ENCODE measurements at regions not wholly inside any gene's neighbourhood (a gene's known extent, or its start where the extent isn't known, plus 50 kb on each side); places are given as distances from the start of the nearest gene placed in this dataset.
A peak's percentile ranks its signal among the peaks of the same experiment; 100 is the strongest.

GRCh38 chr11:129324533-129325175, 51.0 kb upstream of the BARX2 start:
- DNase-seq (ENCODE audit: low spot score): no peak

GRCh38 chr11:129323896-129324502, 51.6 kb upstream of the BARX2 start:
- DNase-seq (ENCODE audit: low spot score): peak; percentile 41

- no peak for DNase-seq (ENCODE audit: low spot score)
Observed at GRCh38 chr11:129322941-129323340, 52.7 kb upstream of the BARX2 start.

GRCh38 chr11:129321076-129321475, 54.6 kb upstream of the BARX2 start:
- no peak for DNase-seq (ENCODE audit: low spot score)

GRCh38 chr11:129320494-129320893, 55.2 kb upstream of the BARX2 start:
- no peak for DNase-seq (ENCODE audit: low spot score)

DNA sequence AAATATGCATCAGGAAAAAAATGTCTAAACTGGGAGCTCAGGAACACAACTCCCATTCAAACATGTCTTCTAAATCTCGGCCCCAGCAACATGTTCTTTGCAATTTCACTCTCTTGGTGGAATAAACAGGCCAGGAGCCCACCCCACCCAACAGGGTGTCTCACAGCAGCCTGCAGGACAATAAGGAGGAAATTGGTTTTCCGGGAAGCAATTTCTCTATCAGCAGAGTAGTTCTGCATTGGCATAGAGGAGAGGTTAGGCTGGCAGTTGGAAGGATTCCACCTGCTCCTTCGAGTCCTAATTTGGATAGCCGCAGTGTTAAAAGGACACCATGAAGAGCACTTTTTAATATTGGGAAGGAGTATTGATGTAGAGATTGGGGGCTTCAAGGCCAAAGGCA, 55.9 kb upstream of the BARX2 start:
- no peak for DNase-seq (ENCODE audit: low spot score)

GRCh38 chr11:129319201-129319600, 56.4 kb upstream of the BARX2 start:
- no peak for DNase-seq (ENCODE audit: low spot score)

DNA sequence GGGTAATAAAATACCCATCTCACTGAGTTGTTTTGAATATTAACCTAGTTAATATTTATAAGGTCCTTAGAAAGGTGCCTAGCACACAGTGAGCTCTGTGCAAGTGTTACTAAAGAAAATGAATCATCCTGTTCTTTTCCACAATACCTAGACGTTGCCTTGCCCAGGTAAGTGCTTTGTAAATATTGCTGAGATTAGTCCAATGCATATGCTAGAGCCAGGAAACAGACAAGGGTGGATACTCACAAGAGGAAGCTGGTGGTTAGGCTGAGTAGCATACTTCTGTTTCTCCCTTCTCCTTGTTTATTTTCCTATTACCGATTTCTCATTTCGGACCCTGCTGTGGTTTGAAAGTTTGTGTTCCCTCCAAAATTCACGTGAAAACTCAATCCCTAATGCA, 58.1 kb upstream of the BARX2 start:
- DNase-seq (ENCODE audit: low spot score): no peak

GRCh38 chr11:129316781-129317180, 58.9 kb upstream of the BARX2 start:
- no peak for DNase-seq (ENCODE audit: low spot score)

DNA sequence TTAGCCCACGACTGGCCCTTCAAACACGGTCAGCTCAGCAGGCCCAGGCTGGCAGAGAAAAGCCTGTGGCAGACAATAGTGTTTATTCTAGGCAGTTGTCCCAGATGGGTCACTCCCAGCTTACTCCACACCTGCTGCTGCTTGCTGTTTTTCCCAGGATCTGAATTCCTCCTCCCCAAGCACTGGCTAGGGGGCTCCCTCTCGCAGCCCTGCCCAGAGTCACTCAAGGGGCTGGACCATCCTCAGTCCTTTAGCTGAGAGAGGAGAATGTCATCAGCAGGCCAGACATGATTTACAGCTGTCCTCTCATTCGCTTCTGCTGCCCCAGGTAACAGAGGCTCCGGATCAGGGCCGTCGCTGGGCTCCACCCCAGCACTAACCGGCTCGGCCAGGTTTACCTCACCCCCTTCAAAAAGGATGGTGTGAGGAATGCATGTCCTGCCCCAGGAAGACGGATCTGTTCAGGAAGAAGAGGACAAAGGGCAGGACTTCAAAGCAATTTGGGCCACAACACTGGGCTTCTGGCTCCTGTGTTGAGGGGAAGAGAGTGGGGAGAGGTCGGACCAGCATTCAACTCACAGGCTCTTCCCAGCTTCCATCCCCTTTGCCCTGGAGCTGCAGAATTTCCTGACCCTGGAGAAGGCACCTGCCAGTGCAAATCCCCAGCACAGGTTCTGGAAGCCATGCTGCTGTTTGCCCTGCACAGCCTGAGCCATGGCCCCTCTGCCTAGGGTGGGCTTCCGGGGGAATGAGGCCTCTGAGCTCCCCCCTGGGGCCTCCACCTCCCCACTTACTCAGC, 59.7 kb upstream of the BARX2 start:
- DNase-seq (ENCODE audit: low spot score): no peak

GRCh38 chr11:129314371-129314770, 61.3 kb upstream of the BARX2 start:
- peak; percentile 33 for DNase-seq (ENCODE audit: low spot score)

DNA sequence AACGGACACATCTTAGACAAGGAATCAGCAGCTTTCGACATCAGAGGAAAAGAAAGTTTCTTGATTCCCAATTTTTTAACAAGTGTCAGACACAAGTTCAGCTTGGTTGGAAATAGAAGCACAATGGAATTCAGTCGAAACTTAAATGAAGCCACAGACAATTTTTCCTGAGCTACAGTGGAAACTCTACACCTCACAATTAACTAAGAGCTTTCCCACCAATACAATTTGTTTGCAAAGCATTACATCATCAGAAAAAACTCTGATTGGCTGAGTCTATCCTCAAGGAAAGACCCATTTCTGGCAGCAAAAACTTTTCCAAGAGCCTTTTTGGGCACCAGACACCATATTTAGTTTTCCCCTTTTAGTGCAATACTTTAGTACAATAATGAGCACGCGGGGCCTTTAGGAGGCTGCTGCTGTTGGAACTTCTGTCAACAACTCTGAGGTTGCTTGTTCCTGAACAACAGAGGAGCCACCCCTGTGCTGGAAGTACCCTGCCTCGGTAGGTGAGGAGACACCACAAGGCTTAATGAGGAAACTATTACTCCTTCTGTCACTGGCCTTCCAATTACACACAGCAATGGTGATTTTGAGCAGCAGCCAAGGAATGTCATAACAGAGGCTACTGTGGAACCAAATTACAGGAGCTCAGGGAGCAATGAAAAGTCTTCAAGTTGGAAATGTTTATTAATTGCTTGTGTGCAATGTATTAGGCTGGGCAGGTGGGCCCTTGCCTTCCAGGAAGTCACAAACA, 61.9 kb upstream of the BARX2 start:
- DNase-seq (ENCODE audit: low spot score): no peak

DNA sequence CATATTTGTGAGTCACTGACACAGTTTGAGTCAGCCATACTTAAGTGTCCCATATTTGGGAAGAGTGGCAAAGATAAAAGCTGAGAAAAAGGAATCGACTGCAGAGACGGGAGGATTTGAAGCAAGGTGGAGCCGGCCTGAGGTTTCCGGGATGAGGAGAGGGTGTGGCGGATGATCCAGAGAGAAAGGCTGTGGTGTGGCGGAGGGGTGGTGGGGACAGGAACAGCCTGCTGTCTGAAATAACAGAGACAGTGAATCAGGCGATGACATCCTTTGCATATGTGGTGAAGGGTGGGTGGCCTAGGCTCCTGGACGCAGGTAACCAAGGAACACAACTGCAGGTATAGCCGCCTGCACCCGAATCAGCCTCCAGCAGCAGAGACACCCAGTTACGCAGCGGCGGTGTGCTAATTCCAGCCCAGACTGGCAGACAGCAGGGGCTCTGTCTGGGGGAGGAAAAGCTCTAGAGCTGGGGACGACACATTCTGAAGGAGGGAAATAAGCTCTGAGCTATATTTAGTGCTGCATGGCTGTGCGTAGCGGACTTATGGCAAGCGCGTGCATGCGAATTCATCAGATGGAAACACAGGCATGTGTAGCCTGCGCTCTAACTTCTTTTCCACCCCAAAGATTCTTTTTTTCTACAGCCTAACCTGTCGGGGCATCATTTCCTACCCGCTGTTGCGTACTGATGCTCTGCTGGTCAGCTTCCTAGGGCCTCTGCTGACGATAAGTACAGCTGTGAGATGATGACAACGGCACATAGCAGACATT, 62.7 kb upstream of the BARX2 start:
- no peak for DNase-seq (ENCODE audit: low spot score)

DNA sequence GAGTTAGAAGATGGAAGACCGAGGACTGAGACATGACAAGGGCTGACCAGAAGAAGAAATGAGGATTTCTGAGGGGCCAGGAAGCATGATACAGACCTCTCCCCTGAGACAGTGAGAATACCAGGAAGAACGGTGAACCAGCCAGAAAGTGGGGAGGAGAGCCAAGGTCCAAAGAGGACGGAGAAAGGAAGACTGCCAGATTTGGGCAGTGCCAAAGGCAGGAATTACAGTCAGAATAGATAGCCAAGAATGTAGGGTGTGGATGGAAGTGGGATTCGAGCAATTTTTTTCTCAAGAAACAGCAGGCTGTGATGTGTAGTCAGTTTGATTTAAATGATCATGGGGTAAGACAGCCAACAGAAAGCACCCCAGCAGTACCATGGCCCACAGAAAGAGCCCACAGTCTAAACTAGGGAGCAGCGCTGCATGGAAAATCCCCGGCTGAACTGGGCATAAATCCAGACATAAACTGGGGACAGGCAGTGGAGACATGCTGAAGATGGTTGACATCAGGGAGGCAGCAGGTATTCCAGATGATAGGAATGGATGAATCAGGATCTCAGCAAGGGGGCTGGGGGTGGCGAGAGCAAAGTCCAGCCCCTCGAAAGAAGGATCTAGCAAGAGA, 67.3 kb upstream of the BARX2 start:
- DNase-seq (ENCODE audit: low spot score): no peak

DNA sequence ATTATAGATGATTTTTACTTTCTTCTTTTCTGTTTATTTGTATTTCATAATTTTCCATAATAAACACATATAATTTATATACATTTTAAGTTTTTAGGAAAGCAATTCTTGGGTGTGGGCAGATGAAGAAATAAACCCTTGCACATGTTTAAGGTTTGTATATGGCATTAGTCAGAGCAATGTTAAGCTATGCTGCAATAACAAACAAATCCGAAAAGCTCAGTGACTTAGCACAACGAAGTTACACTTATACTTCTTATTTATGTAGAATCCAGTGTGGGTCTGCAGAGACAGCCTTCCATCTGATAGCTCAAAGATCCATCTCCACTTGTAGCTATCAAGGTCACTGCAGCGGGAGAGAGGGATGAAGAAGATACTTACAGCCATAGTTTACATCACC, 68.5 kb upstream of the BARX2 start:
- DNase-seq (ENCODE audit: low spot score): no peak

GRCh38 chr11:129302386-129303101, 73.1 kb upstream of the BARX2 start:
- DNase-seq (ENCODE audit: low spot score): no peak

DNA sequence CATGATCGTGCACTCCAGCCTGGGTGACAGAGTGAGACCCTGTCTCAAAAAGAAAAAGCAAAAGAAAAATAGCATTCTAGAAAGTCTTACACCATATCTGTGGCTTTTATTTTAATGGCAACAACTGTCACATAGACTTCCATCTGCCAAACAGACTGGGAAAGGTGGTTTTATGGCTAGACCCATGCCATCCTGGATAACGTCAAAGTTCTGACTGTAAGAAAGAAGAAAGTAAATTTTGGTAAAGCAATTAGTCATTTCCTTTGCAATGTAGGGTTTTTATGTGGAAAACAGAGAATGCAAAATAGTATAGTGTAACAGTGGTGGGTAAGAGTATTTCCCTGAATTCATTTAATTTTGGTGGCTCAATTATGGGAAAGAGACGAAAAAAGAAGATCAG, 75.5 kb upstream of the BARX2 start:
- DNase-seq (ENCODE audit: low spot score): no peak

- DNase-seq (ENCODE audit: low spot score): peak; percentile 33
Observed at GRCh38 chr11:129298988-129299387, 76.7 kb upstream of the BARX2 start.

DNA sequence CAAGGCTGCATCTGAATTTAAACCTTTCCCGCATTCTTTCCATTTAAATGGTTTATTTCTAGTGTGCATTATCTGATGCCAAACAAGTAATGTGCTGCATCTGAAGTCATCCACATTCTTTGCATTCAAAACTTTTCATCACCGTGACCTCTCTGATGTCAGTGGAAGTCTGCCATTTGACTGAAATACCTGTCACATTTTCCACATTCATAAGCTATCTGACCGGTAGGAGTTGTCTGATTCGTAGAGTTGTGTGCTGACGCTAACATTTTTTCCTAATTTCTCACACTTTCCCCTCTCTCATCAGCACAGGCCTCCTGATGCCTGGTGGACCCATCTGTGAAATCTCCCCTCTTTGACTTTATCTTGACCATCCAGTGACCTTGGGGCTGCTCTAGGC, 79.9 kb upstream of the BARX2 start:
- DNase-seq (ENCODE audit: low spot score): no peak

DNA sequence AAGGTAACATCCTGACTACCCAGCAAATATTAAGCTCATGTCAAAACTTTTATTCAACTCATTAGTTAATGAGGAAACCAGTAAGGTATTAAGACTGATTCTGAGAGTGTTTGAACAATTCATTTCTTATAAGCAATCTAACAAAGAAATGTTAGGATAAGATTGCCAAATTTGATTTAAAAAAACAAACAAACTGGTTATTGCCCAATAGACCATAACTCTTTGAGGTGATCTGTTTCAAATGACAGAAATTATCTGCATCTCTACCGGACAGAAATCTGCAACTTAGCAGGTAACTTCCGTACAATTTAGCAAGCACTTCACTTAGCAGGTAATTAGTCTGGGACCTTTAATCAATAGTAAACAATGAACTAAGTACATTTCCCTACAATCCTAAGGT, 82.9 kb upstream of the BARX2 start:
- no peak for DNase-seq (ENCODE audit: low spot score)

- no peak for DNase-seq (ENCODE audit: low spot score)
Observed at GRCh38 chr11:129292092-129292491, 83.6 kb upstream of the BARX2 start.

Data from globus pallidus (tissue), 1 donor.